ENCODE measurements at regions not wholly inside any gene's neighbourhood (a gene's known extent, or its start where the extent isn't known, plus 50 kb on each side); places are given as distances from the start of the nearest gene placed in this dataset.
"Not testable (repeated sequence)": the region's sequence is repeated elsewhere in the genome, so short reads cannot be mapped to it uniquely, and the experiment has no call there.

DNA sequence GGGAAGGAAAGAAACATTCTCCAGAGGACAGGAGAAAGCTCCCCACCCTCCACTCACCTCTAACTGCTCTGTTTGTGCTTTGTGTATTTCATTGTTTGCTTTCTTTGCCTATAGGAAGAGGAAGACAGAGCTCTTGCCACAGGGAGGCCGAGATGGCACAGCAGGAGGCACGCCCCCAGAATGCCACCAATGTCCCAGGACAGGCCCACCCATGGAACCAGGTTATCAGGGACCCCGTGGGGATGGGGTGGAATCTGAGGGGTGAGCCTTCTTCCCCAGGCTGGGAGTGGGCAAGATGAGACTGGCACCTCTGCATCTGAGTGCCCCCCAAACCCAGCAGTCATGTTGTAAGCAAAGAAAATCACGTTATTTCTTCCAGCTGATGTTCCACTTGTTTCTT, 155.8 kb downstream of the TBC1D2B start:
- TF ChIP-seq POLR2A (IDR thresholded peaks at IDR 0.05) = no peak
- TF ChIP-seq EP300 (IDR thresholded peaks at IDR 0.05) = no peak
- TF ChIP-seq, protein P1, sequence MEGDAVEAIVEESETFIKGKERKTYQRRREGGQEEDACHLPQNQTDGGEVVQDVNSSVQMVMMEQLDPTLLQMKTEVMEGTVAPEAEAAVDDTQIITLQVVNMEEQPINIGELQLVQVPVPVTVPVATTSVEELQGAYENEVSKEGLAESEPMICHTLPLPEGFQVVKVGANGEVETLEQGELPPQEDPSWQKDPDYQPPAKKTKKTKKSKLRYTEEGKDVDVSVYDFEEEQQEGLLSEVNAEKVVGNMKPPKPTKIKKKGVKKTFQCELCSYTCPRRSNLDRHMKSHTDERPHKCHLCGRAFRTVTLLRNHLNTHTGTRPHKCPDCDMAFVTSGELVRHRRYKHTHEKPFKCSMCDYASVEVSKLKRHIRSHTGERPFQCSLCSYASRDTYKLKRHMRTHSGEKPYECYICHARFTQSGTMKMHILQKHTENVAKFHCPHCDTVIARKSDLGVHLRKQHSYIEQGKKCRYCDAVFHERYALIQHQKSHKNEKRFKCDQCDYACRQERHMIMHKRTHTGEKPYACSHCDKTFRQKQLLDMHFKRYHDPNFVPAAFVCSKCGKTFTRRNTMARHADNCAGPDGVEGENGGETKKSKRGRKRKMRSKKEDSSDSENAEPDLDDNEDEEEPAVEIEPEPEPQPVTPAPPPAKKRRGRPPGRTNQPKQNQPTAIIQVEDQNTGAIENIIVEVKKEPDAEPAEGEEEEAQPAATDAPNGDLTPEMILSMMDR (IDR thresholded peaks at IDR 0.05) = no peak
- H3K4me3 ChIP-seq = no peak overlapping the region
- H3K4me1 ChIP-seq (ENCODE audit: insufficient read depth) = no peaks in the 10 kb centered on the region
- DNase-seq = peak in 1 of 5 donors; percentile 10
- no peaks in the 10 kb centered on the region for H3K36me3 ChIP-seq
- no peak overlapping the region for H3K27ac ChIP-seq
- 75 to 86% (median 82%) methylated on average over 4 of the region's 4 CpGs for WGBS, 3 donors
- no peaks in the 10 kb centered on the region for H3K27me3 ChIP-seq
- no peaks in the 10 kb centered on the region for H3K9me3 ChIP-seq
- intact Hi-C loops (cut with DNase I) = no loop called here

DNA sequence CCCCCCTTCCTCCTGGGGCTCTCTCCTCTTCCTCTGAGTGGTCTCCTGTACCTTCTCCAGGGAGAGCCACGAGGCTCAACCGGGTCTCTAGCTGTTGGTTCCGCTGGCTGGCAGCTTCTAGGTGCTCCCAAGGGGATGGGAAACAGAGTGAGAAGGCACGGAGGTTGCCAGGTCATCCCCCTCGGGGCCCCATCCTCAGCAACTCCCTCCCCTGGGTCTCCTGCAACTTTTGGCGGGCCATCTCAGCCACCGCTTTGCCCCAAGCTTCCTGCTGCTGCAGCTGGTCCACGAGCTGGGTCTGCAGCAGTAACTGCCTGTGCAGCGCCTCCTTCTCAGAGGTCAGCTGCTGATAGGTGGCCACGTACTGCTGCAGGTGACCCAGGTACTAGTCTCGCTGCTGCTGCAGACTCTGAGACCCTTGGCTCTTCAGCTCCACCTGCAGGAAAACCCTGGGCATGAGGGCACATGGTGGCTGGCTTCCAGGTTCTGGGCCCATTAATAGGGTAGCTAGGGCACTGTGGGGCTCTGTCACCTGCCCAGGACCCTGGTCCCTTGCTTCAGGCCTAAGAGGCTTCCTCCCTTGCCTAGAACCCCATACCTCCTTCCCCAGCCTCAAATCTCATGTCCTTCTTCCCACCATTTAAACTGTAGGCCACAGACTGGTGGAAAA, 160.4 kb downstream of the TBC1D2B start:
- H3K4me1 ChIP-seq (ENCODE audit: insufficient read depth); intact Hi-C loops (cut with DNase I); H3K9me3 ChIP-seq; H3K36me3 ChIP-seq; H3K27ac ChIP-seq; H3K4me3 ChIP-seq; H3K27me3 ChIP-seq: not testable (repeated sequence)
- peak in 1 of 5 donors; percentile 11 for DNase-seq
- 64 to 69% (median 68%) methylated on average over 7 to 9 of the region's 11 CpGs for WGBS, 3 donors

DNA sequence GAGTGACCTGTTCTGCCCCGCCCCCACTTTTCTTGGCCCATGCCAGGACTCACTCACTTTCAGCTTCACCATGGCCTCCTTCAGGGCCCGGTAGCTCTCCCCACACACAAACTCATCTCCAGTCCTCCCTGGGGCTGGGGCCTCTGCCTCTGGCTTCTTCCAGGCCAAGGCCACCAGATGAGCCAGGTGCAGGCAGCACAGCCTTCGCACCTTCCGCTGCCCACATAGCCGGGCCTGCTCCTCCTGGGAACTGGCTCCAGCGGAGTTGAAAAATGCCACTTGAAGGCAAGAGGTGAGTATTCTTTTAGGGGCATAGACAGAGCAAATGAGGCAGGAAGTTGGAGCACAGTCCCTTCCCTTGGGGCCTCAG, 161.6 kb downstream of the TBC1D2B start:
- peak in 2 of 5 donors; percentile 10 to 19 for DNase-seq
- H3K4me1 ChIP-seq (ENCODE audit: insufficient read depth); intact Hi-C loops (cut with DNase I); H3K27me3 ChIP-seq; H3K27ac ChIP-seq; H3K9me3 ChIP-seq; H3K36me3 ChIP-seq; H3K4me3 ChIP-seq: not testable (repeated sequence)
- WGBS, 3 donors = 79 to 90% (median 88%) methylated on average over 6 of the region's 6 CpGs

DNA sequence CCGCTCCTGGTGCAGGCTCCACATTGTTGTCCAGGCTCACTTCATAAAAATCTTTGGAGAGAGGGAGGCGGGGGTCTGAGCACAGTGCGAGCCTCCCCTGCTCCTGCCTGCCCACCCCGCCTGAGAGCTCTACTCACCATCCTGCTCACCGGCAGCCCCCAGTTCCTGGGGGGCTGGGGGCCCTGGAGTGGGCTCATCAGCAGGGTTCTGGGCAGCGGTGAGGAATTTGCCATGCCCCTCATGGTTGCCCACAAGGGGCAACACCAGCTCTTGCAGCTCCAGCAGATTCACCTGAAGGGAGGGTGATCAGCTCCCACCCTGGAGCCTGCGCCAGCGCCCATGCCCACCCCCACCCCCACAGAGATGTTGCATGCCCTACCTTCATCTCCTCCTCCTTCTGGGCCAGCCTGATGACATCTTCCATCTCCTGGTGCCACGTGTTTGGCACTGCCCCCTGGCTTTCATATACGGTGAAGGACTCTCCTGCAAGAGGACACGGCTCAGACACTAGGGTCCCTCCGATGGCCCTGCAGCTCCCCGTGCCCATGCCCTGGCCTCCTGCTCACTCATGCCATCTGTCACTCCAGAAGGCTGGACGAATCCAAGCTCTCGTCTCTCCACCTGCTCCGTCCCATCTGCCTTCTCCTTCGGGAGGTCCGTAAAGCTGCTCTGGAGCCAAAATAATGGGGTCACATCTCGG, 162.1 kb downstream of the TBC1D2B start:
- DNase-seq = peak in 1 of 5 donors; percentile 19
- TF ChIP-seq POLR2A (IDR thresholded peaks at IDR 0.05) = no peak
- no peak for TF ChIP-seq EP300 (IDR thresholded peaks at IDR 0.05)
- TF ChIP-seq, protein P1 (IDR thresholded peaks at IDR 0.05) = no peak

DNA sequence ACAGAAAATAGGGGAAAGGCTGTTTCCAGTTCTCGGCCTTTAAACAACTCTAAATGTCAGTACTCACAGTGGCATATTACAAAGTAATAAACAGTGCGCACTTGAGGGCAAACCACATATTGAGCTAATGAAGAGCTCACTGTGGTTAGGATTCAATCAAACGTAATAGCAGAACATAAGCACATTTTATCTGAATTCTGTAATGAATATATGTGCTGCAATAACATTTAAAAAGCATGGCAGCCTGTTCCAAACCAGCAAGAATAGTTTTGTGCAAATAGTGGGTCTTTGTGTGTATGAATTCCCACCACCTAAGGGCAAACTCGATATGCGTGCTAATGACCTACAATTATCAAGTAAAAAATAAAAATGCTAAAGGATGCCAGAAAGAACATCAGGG, 163.0 kb downstream of the TBC1D2B start:
- H3K4me3 ChIP-seq; intact Hi-C loops (cut with DNase I); H3K4me1 ChIP-seq (ENCODE audit: insufficient read depth); H3K9me3 ChIP-seq; DNase-seq; H3K36me3 ChIP-seq; H3K27me3 ChIP-seq; H3K27ac ChIP-seq: not testable (repeated sequence)
- WGBS, 3 donors = 62 to 78% (median 65%) methylated on average over 5 of the region's 5 CpGs

More for the DNA sequence above, 162.1 kb downstream of the TBC1D2B start:
- Histone ChIP-seq H3K27me3 (no peaks in the 10 kb centered on the region), H3K27ac (no peak overlapping the region), H3K4me3 (no peak overlapping the region), H3K4me1 (ENCODE audit: insufficient read depth) (no peaks in the 10 kb centered on the region), H3K36me3 (no peaks in the 10 kb centered on the region), H3K9me3 (no peaks in the 10 kb centered on the region)
- 71 to 78% (median 77%) methylated on average over 14 to 19 of the region's 19 CpGs for WGBS, 3 donors
- intact Hi-C loops (cut with DNase I) = no loop called here

Data from ovary (tissue), 7 donors.